H1 (cell line): ENCODE measurements at regions not wholly inside any gene's neighbourhood (a gene's known extent, or its start where the extent isn't known, plus 50 kb on each side); places are given as distances from the start of the nearest gene placed in this dataset.

Experiments
- CBX8 ChIP-seq: fragments of 300-800, 300-1000 bp; sonication (generic); IDR thresholded peaks from 2 replicates; pipeline ENCODE4 v1.7.1; 2016; ENCODE audit warnings: low read depth, low read length, borderline replicate concordance
- CEBPB ChIP-seq: IDR thresholded peaks from 2 replicates; pipeline ENCODE4 v1.6.1; 2012; ENCODE audit warnings: low read depth, low read length
- CTCF ChIP-seq, 3 experiments: IDR thresholded peaks; 1 replicate in 2 of 3; 2 replicates in 1 of 3; pipeline versions ENCODE4 v1.5.1 to v1.6.1; 2011; ENCODE audit warnings: low read length in 3 of 3, mild to moderate bottlenecking in 3 of 3, inconsistent platforms in 2 of 3, low read depth in 1 of 3, moderate library complexity in 1 of 3; ENCODE audit not compliant: insufficient read depth in 1 of 3; ENCODE audit errors: control extremely low read depth in 1 of 3
- EP300 ChIP-seq, 2 experiments: IDR thresholded peaks; 1 replicate in 1 of 2; 2 replicates in 1 of 2; pipeline ENCODE4 v1.6.1; 2011 to 2012; ENCODE audit warnings: low read depth in 2 of 2, low read length in 2 of 2, mild to moderate bottlenecking in 2 of 2, borderline replicate concordance in 1 of 2, inconsistent platforms in 1 of 2, moderate library complexity in 1 of 2
- GABPA ChIP-seq: IDR thresholded peaks from 2 replicates; pipeline ENCODE4 v1.6.1; 2011; ENCODE audit warnings: mild to moderate bottlenecking, low read length, moderate library complexity, borderline replicate concordance; ENCODE audit not compliant: insufficient read depth
- JUN ChIP-seq: IDR thresholded peaks from 2 replicates; pipeline ENCODE4 v1.6.1; 2011; ENCODE audit warnings: low read depth, mild to moderate bottlenecking, improper control_type of control experiment, low read length
- JUND ChIP-seq: IDR thresholded peaks from 2 replicates; pipeline ENCODE4 v1.6.1; 2011; ENCODE audit warnings: mild to moderate bottlenecking, improper control_type of control experiment, low read length
- NANOG ChIP-seq: IDR thresholded peaks from 2 replicates; pipeline ENCODE4 v1.6.1; 2011; ENCODE audit warnings: low read length, low read depth, mild to moderate bottlenecking, inconsistent platforms; ENCODE audit not compliant: insufficient read depth, poor library complexity, severe bottlenecking
- POLR2A ChIP-seq, 2 experiments: IDR thresholded peaks; 1 replicate in 1 of 2; 2 replicates in 1 of 2; pipeline ENCODE4 v1.6.1; 2011; ENCODE audit warnings: low read depth in 2 of 2, low read length in 2 of 2, mild to moderate bottlenecking in 2 of 2; ENCODE audit errors: control extremely low read depth in 1 of 2
- RAD21 ChIP-seq, 2 experiments: IDR thresholded peaks in 1 of 2; conservative IDR thresholded peaks in 1 of 2; 2 replicates each; pipeline ENCODE4 v1.6.1; 2011; ENCODE audit warnings: low read depth in 2 of 2, low read length in 2 of 2, improper control_type of control experiment in 1 of 2, inconsistent platforms in 1 of 2, mild to moderate bottlenecking in 1 of 2, moderate library complexity in 1 of 2
- SAP30 ChIP-seq: fragments of 300-600 bp; sonication (generic); IDR thresholded peaks from 2 replicates; pipeline ENCODE4 v1.7.1; 2012; ENCODE audit warnings: low read length, moderate library complexity, mild to moderate bottlenecking, inconsistent platforms; ENCODE audit not compliant: insufficient read depth, insufficient replicate concordance
- SIN3A ChIP-seq, 2 experiments: IDR thresholded peaks in 1 of 2; conservative IDR thresholded peaks in 1 of 2; 2 replicates each; pipeline ENCODE4 v1.6.1; 2011 to 2012; ENCODE audit warnings: low read length in 2 of 2, improper control_type of control experiment in 1 of 2, low read depth in 1 of 2, mild to moderate bottlenecking in 1 of 2
- TAF1 ChIP-seq: IDR thresholded peaks from 2 replicates; pipeline ENCODE4 v1.6.1; 2011; ENCODE audit warnings: mild to moderate bottlenecking, low read depth, low read length
- ZNF274 ChIP-seq: IDR thresholded peaks from 2 replicates; pipeline ENCODE4 v1.7.0; 2012; ENCODE audit warnings: low read length, borderline replicate concordance; ENCODE audit errors: extremely low read depth

DNA sequence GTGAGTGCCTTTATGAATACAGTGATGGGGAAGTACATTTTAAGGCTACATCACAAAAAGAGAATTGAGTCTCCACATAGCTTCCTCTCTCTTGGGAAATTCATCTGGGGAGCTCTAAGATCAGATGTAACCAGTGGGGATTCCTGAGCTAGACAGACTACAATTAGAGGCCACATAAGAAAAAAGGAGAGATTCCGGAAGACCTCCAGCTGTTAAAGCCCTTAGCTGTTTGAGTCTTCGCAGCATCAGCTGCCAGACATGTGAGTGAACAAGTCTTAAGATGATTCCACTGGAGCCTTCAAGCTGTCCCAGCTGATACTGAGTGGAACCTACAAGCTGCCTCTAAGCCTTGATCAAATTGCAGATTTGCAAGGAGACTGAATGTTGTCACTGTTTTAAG, 448.5 kb downstream of the NXPH1 start:
- TF ChIP-seq JUND = no peak
- TF ChIP-seq POLR2A (IDR thresholded peaks at IDR 0.05; ENCODE audit: control extremely low read depth in 1 of 2, low read depth in 2 of 2, low read length in 2 of 2) = no peak
- TF ChIP-seq TAF1 = no peak
- TF ChIP-seq CTCF (IDR thresholded peaks at IDR 0.05; ENCODE audit: control extremely low read depth in 1 of 3, insufficient read depth in 1 of 3, low read depth in 1 of 3, low read length in 3 of 3) = no peak
- TF ChIP-seq NANOG = no peak
- TF ChIP-seq GABPA = no peak
- TF ChIP-seq CEBPB = no peak
- no peak for TF ChIP-seq RAD21 (IDR thresholded peaks at IDR 0.05 in 1 of 2, conservative IDR thresholded peaks at IDR 0.05 in 1 of 2; ENCODE audit: low read depth in 2 of 2, low read length in 2 of 2)
- TF ChIP-seq JUN = no peak
- TF ChIP-seq CBX8 = no peak
- TF ChIP-seq ZNF274 = no peak
- TF ChIP-seq SAP30 = no peak
- no peak for TF ChIP-seq SIN3A (conservative IDR thresholded peaks at IDR 0.05 in 1 of 2, IDR thresholded peaks at IDR 0.05 in 1 of 2; ENCODE audit: low read depth in 1 of 2, low read length in 2 of 2)
- no peak for TF ChIP-seq EP300 (IDR thresholded peaks at IDR 0.05; ENCODE audit: borderline replicate concordance in 1 of 2, low read depth in 2 of 2, low read length in 2 of 2)
